Retinal pigment epithelial cell (primary cell): ENCODE measurements at regions not wholly inside any gene's neighbourhood (a gene's known extent, or its start where the extent isn't known, plus 50 kb on each side); places are given as distances from the start of the nearest gene placed in this dataset.
"Not testable (repeated sequence)": the region's sequence is repeated elsewhere in the genome, so short reads cannot be mapped to it uniquely, and the experiment has no call there.

Source experiments
- DNase-seq: peaks from one replicate; pipeline ENCODE4 v3.0.0-alpha.2; 2010; ENCODE audit warnings: low read depth
- H3K4me3 ChIP-seq: 2 replicates; pipeline ENCODE4 v1.5.1; 2011; ENCODE audit warnings: mild to moderate bottlenecking, low read length, control low read depth, moderate library complexity
- CTCF ChIP-seq: conservative IDR thresholded peaks from 2 replicates; pipeline ENCODE4 v1.5.1; 2011; ENCODE audit warnings: low read depth, low read length, control low read depth, inconsistent platforms

- H3K4me3 ChIP-seq = no peak overlapping the region
These were observed 629.7 kb downstream of the CCDC85A start for GRCh38 chr2:56813490-56813889.

GRCh38 chr2:56816666-56817065 lies 632.9 kb downstream of the CCDC85A start:
- DNase-seq = no peak
- TF ChIP-seq CTCF = no peak
- no peak overlapping the region for H3K4me3 ChIP-seq

More at GRCh38 chr2:56813490-56813889, 629.7 kb downstream of the CCDC85A start:
- no peak for DNase-seq
- no peak for TF ChIP-seq CTCF

GRCh38 chr2:56831780-56832179 lies 648.0 kb downstream of the CCDC85A start:
- H3K4me3 ChIP-seq = no peak overlapping the region
- no peak for DNase-seq
- TF ChIP-seq CTCF = no peak

- no peak for TF ChIP-seq CTCF
- no peak for DNase-seq
- no peak overlapping the region for H3K4me3 ChIP-seq
These were observed 650.9 kb downstream of the CCDC85A start for GRCh38 chr2:56834686-56835085.

- DNase-seq, H3K4me3 ChIP-seq: not testable (repeated sequence)
These were observed 656.2 kb downstream of the CCDC85A start for GRCh38 chr2:56840009-56840408.

GRCh38 chr2:56860991-56861390 lies 677.2 kb downstream of the CCDC85A start:
- no peak for TF ChIP-seq CTCF
- no peak for DNase-seq

GRCh38 chr2:56871644-56872043 lies 687.9 kb downstream of the CCDC85A start:
- DNase-seq = peak; percentile 39
- TF ChIP-seq CTCF = no peak

More at GRCh38 chr2:56860991-56861390, 677.2 kb downstream of the CCDC85A start:
- H3K4me3 ChIP-seq = no peak overlapping the region

GRCh38 chr2:56874717-56875116 lies 690.9 kb downstream of the CCDC85A start:
- no peak for DNase-seq
- TF ChIP-seq CTCF = no peak

More at GRCh38 chr2:56871644-56872043, 687.9 kb downstream of the CCDC85A start:
- H3K4me3 ChIP-seq = no peak overlapping the region

More at GRCh38 chr2:56874717-56875116, 690.9 kb downstream of the CCDC85A start:
- no peak overlapping the region for H3K4me3 ChIP-seq
